ENCODE measurements at regions not wholly inside any gene's neighbourhood (a gene's known extent, or its start where the extent isn't known, plus 50 kb on each side); places are given as distances from the start of the nearest gene placed in this dataset.

- ATAC-seq (ENCODE audit: low read depth in 2 of 2) (no peak), DNase-seq (no peak)
- H3K27me3 Mint-ChIP-seq: no peaks in the 10 kb centered on the region
- H3K36me3 Mint-ChIP-seq: no peaks in the 10 kb centered on the region
- H3K4me1 Mint-ChIP-seq: no peaks in the 10 kb centered on the region
- peaks cover 0 to 13% (median 4%) of the 10 kb centered on the region in 7 donors for H3K9me3 Mint-ChIP-seq
- H3K27ac Mint-ChIP-seq: no peak overlapping the region
- H3K4me3 Mint-ChIP-seq: no peak overlapping the region
Observed at GRCh38 chr13:103957939-103958338, 891.7 kb upstream of the SLC10A2 start.

- Mint-ChIP-seq H3K27ac (no peak overlapping the region), H3K9me3 (peaks cover 0 to 11% (median 4%) of the 10 kb centered on the region in 7 donors), H3K4me1 (no peaks in the 10 kb centered on the region), H3K36me3 (no peaks in the 10 kb centered on the region), H3K27me3 (no peaks in the 10 kb centered on the region), H3K4me3 (no peak overlapping the region)
- DNase-seq: no peak
- ATAC-seq (ENCODE audit: low read depth in 2 of 2): no peak
Observed at GRCh38 chr13:103953859-103954258, 887.6 kb upstream of the SLC10A2 start.

- Mint-ChIP-seq H3K4me3 (no peak overlapping the region), H3K36me3 (no peaks in the 10 kb centered on the region), H3K9me3 (peaks cover 0 to 14% (median 6%) of the 10 kb centered on the region in 7 donors), H3K27me3 (no peaks in the 10 kb centered on the region), H3K27ac (no peak overlapping the region), H3K4me1 (no peaks in the 10 kb centered on the region)
- ATAC-seq (ENCODE audit: low read depth in 2 of 2): no peak
- DNase-seq: no peak
Observed at GRCh38 chr13:103952183-103952582, 886.0 kb upstream of the SLC10A2 start.

GRCh38 chr13:103948426-103948825 is 882.2 kb upstream of the SLC10A2 start:
- Mint-ChIP-seq H3K36me3 (no peaks in the 10 kb centered on the region), H3K4me1 (no peaks in the 10 kb centered on the region), H3K9me3 (peaks cover 0 to 12% (median 3%) of the 10 kb centered on the region in 7 donors), H3K4me3 (no peak overlapping the region), H3K27ac (no peak overlapping the region), H3K27me3 (no peaks in the 10 kb centered on the region)
- ATAC-seq (ENCODE audit: low read depth in 2 of 2) (no peak), DNase-seq (no peak)

GRCh38 chr13:103945836-103946235 is 879.6 kb upstream of the SLC10A2 start:
- Mint-ChIP-seq H3K4me3 (no peak overlapping the region), H3K27ac (no peak overlapping the region), H3K27me3 (no peaks in the 10 kb centered on the region), H3K4me1 (no peaks in the 10 kb centered on the region), H3K36me3 (no peaks in the 10 kb centered on the region), H3K9me3 (peaks cover 0 to 9% (median 2%) of the 10 kb centered on the region in 7 donors)
- DNase-seq (no peak), ATAC-seq (ENCODE audit: low read depth in 2 of 2) (no peak)

- H3K4me3 Mint-ChIP-seq: no peak overlapping the region
- DNase-seq (no peak), ATAC-seq (ENCODE audit: low read depth in 2 of 2) (no peak)
Observed at GRCh38 chr13:103941506-103942140, 875.4 kb upstream of the SLC10A2 start.

GRCh38 chr13:103935117-103935516 is 868.9 kb upstream of the SLC10A2 start:
- Mint-ChIP-seq H3K4me1 (no peaks in the 10 kb centered on the region), H3K27me3 (no peaks in the 10 kb centered on the region), H3K27ac (no peak overlapping the region), H3K36me3 (no peaks in the 10 kb centered on the region), H3K9me3 (peaks cover 0 to 13% (median 6%) of the 10 kb centered on the region in 7 donors), H3K4me3 (no peak overlapping the region)
- ATAC-seq (ENCODE audit: low read depth in 2 of 2) (no peak), DNase-seq (no peak)

More at GRCh38 chr13:103941506-103942140, 875.4 kb upstream of the SLC10A2 start:
- H3K9me3 Mint-ChIP-seq: peaks cover 0 to 4% (median 0%) of the 10 kb centered on the region in 7 donors
- no peaks in the 10 kb centered on the region for H3K4me1 Mint-ChIP-seq
- H3K36me3 Mint-ChIP-seq: no peaks in the 10 kb centered on the region
- H3K27me3 Mint-ChIP-seq: no peaks in the 10 kb centered on the region
- no peak overlapping the region for H3K27ac Mint-ChIP-seq

GRCh38 chr13:103931885-103932284 is 865.7 kb upstream of the SLC10A2 start:
- no peaks in the 10 kb centered on the region for H3K36me3 Mint-ChIP-seq
- ATAC-seq (ENCODE audit: low read depth in 2 of 2) (no peak), DNase-seq (no peak)
- H3K27ac Mint-ChIP-seq: no peak overlapping the region
- H3K4me1 Mint-ChIP-seq: no peaks in the 10 kb centered on the region
- no peak overlapping the region for H3K4me3 Mint-ChIP-seq
- H3K9me3 Mint-ChIP-seq: peaks cover 0 to 13% (median 5%) of the 10 kb centered on the region in 7 donors
- no peaks in the 10 kb centered on the region for H3K27me3 Mint-ChIP-seq

GRCh38 chr13:103931331-103931845 is 865.2 kb upstream of the SLC10A2 start:
- no peak overlapping the region for H3K4me3 Mint-ChIP-seq
- no peaks in the 10 kb centered on the region for H3K36me3 Mint-ChIP-seq
- H3K4me1 Mint-ChIP-seq: no peaks in the 10 kb centered on the region
- peaks cover 0 to 13% (median 5%) of the 10 kb centered on the region in 7 donors for H3K9me3 Mint-ChIP-seq
- H3K27me3 Mint-ChIP-seq: no peaks in the 10 kb centered on the region
- ATAC-seq (ENCODE audit: low read depth in 2 of 2) (no peak), DNase-seq (no peak)
- no peak overlapping the region for H3K27ac Mint-ChIP-seq

- H3K9me3 Mint-ChIP-seq: peaks cover 0 to 5% (median 0%) of the 10 kb centered on the region in 7 donors
- H3K27ac Mint-ChIP-seq: no peak overlapping the region
- ATAC-seq (ENCODE audit: low read depth in 2 of 2) (no peak), DNase-seq (no peak)
- H3K4me1 Mint-ChIP-seq: no peaks in the 10 kb centered on the region
- no peaks in the 10 kb centered on the region for H3K36me3 Mint-ChIP-seq
- H3K4me3 Mint-ChIP-seq: no peak overlapping the region
- H3K27me3 Mint-ChIP-seq: no peaks in the 10 kb centered on the region
Observed at GRCh38 chr13:103926118-103926517, 859.9 kb upstream of the SLC10A2 start.

- Mint-ChIP-seq H3K4me1 (no peaks in the 10 kb centered on the region), H3K4me3 (no peak overlapping the region), H3K36me3 (no peaks in the 10 kb centered on the region), H3K27ac (no peak overlapping the region), H3K27me3 (no peaks in the 10 kb centered on the region), H3K9me3 (peaks cover 0 to 2% (median 0%) of the 10 kb centered on the region in 7 donors)
- no peak for DNase-seq
- no peak for ATAC-seq (ENCODE audit: low read depth in 2 of 2)
Observed at GRCh38 chr13:103908911-103909310, 842.7 kb upstream of the SLC10A2 start.

GRCh38 chr13:103908274-103908673 is 842.1 kb upstream of the SLC10A2 start:
- no peak for ATAC-seq (ENCODE audit: low read depth in 2 of 2)
- Mint-ChIP-seq H3K4me1 (no peaks in the 10 kb centered on the region), H3K36me3 (no peaks in the 10 kb centered on the region), H3K27ac (no peak overlapping the region), H3K4me3 (no peak overlapping the region), H3K9me3 (peaks cover 0 to 2% (median 0%) of the 10 kb centered on the region in 7 donors), H3K27me3 (no peaks in the 10 kb centered on the region)
- no peak for DNase-seq

GRCh38 chr13:103903790-103904189 is 837.6 kb upstream of the SLC10A2 start:
- Mint-ChIP-seq H3K27me3 (no peaks in the 10 kb centered on the region), H3K9me3 (peaks cover 0 to 8% (median 0%) of the 10 kb centered on the region in 7 donors), H3K27ac (no peak overlapping the region), H3K4me3 (no peak overlapping the region), H3K4me1 (no peaks in the 10 kb centered on the region), H3K36me3 (no peaks in the 10 kb centered on the region)
- ATAC-seq (ENCODE audit: low read depth in 2 of 2) (no peak), DNase-seq (no peak)

- DNase-seq: no peak
- Mint-ChIP-seq H3K27me3 (no peaks in the 10 kb centered on the region), H3K4me1 (no peaks in the 10 kb centered on the region), H3K27ac (no peak overlapping the region), H3K36me3 (no peaks in the 10 kb centered on the region), H3K9me3 (peaks cover 0 to 6% (median 0%) of the 10 kb centered on the region in 7 donors), H3K4me3 (no peak overlapping the region)
- no peak for ATAC-seq (ENCODE audit: low read depth in 2 of 2)
Observed at GRCh38 chr13:103898481-103898880, 832.3 kb upstream of the SLC10A2 start.

Measured in naive B cell (primary cell).